Aorta (tissue), 5 donors: ENCODE measurements at regions not wholly inside any gene's neighbourhood (a gene's known extent, or its start where the extent isn't known, plus 50 kb on each side); places are given as distances from the start of the nearest gene placed in this dataset.
"Not testable (repeated sequence)": the region's sequence is repeated elsewhere in the genome, so short reads cannot be mapped to it uniquely, and the experiment has no call there.

Source experiments
- ATAC-seq: fragments of 200-7000 bp; cut with Tn5 transposase; one replicate; pipeline ENCODE4 v1.9.1; 2022; ENCODE audit warnings: moderate library complexity; ENCODE audit not compliant: low FRiP score
- DNase-seq, 2 donors: peaks; one replicate each; pipeline ENCODE4 v3.0.0-alpha.2; 2020
- H3K27ac ChIP-seq, 2 donors: one replicate each; pipeline ENCODE4 v1.5.1; 2013; ENCODE audit warnings: low read length in 2 of 2, mild to moderate bottlenecking in 2 of 2, moderate library complexity in 2 of 2, control low read depth in 1 of 2, inconsistent platforms in 1 of 2, low read depth in 1 of 2
- H3K27me3 ChIP-seq, 2 donors: one replicate each; pipeline ENCODE4 v1.6.1; 2013; ENCODE audit warnings: control low read depth in 1 of 2, low read length in 1 of 2, mild to moderate bottlenecking in 1 of 2, moderate library complexity in 1 of 2; ENCODE audit not compliant: insufficient read depth in 2 of 2, control insufficient read depth in 1 of 2
- H3K36me3 ChIP-seq, 2 donors: one replicate each; pipeline ENCODE4 v1.6.1; 2013; ENCODE audit warnings: control low read depth in 1 of 2, low read length in 1 of 2, mild to moderate bottlenecking in 1 of 2; ENCODE audit not compliant: insufficient read depth in 2 of 2, control insufficient read depth in 1 of 2
- H3K4me1 ChIP-seq, 2 donors: one replicate each; pipeline ENCODE4 v1.6.1; 2013; ENCODE audit warnings: low read length in 2 of 2, control low read depth in 1 of 2, mild to moderate bottlenecking in 1 of 2, moderate library complexity in 1 of 2; ENCODE audit not compliant: insufficient read depth in 2 of 2, control insufficient read depth in 1 of 2
- H3K4me3 ChIP-seq, 2 donors: one replicate each; pipeline ENCODE4 v1.5.1; 2013; ENCODE audit warnings: low read length in 2 of 2, control low read depth in 1 of 2, mild to moderate bottlenecking in 1 of 2
- H3K9me3 ChIP-seq: one replicate; pipeline ENCODE4 v1.6.1; 2013; ENCODE audit warnings: mild to moderate bottlenecking, low read length; ENCODE audit not compliant: control insufficient read depth
- WGBS, 2 donors: extraction: QIAGEN DNeasy Blood & Tissue Kit; methylation state at CpG; one replicate each; pipeline ENCODE4 v1.1.7; 2013; 5-methylcytosine and 5-hydroxymethylcytosine counted together
- intact Hi-C, 2 donors: fragments of 100-400 bp; cut with DNase I; formaldehyde crosslinking; loops; one replicate each; pipeline versions ENCODE4 v1.14.2 to v1.15.0; 2022
- donor health status: healthy with polysubstance abuse.
- donor health status: Bipolar disorder and iron deficiency.
- donor health status: DM: no; HTN: no; CAD: no.
- donor health status: DM: no; HTN: no; CAD: no.
- donor health status: DM: yes; HTN: yes; CAD: no.

DNA sequence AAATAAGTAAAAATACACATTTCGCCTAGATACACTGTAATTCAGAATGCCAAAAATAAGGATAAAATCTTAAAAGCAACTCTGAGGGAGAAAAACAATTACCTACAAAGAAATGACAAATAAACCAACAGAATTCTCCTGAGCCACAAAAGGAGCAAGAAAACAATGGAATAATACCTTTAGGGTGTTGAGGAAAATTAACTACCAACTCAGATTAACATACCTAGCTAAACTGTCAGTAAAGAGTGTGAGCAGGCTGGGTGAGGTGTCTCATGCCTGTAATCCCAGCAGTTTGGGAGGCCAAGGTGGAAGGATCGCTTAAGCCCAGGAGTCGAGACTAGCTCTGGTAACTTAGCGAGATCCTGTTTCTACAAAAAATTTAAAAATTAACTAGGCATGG, 81.5 kb downstream of the C9orf50 start:
- DNase-seq, result no peak
- Histone ChIP-seq H3K27ac (no peak overlapping the region), H3K36me3 (no peaks in the 10 kb centered on the region), H3K4me1 (no peaks in the 10 kb centered on the region), H3K27me3 (peaks cover 0 to 2% of the 10 kb centered on the region in 2 donors), H3K4me3 (no peak overlapping the region), H3K9me3 (peaks cover 3% of the 10 kb centered on the region)
- ATAC-seq, result no peak
- 96 to 98% methylated on average over 4 of the region's 4 CpGs for WGBS, 2 donors
- intact Hi-C loops, result no loop called here

DNA sequence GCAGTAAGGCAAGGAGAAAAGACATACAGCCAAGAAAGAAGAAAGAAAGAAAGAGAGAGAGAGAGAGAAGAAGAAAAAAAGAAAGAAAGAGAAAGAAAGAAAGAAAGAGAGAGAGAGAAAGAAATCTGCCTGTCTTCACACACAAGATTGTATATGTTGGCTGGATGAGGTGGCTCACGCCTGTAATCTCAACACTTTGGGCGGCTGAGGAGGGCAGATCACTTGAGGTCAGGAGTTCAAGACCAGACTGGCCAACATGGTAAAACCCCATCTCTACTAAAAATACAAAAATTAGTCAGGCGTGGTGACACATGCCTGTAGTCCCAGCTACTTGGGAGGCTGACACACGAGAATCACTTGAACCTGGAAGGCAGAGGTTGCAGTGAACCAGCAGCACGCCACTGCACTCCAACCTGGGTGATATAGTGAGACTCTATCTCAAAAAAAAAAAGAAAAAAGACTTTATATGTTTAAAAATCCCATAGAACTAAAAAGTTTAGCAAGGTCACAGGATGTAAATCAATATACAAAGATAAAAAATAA, 89.0 kb downstream of the C9orf50 start:
- H3K9me3 ChIP-seq, ATAC-seq, H3K27me3 ChIP-seq, H3K27ac ChIP-seq, intact Hi-C loops, H3K4me1 ChIP-seq, H3K4me3 ChIP-seq, H3K36me3 ChIP-seq: not testable (repeated sequence)
- 88 to 90% methylated on average over 5 of the region's 5 CpGs for WGBS, 2 donors
- peak in 1 of 2 donors; percentile 5 for DNase-seq

DNA sequence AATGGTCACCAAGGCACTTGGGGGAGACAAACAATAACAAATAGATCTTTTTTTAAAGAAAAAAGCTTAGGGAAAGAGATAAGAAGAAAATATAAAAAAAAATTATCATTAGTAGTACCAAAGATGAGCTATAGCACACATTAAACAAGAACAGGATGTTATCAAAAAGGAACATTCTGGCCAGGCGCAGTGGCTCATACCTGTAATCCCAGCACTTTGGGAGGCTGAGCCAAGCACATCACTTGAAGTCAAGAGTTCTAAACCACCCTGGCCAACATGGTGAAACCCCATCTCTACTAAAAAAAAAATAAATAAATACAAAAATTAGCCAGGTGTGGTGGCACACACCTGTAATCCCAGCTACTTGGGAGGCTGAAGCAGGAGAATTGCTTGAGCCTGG, 92.9 kb downstream of the C9orf50 start:
- DNase-seq, H3K4me1 ChIP-seq, H3K36me3 ChIP-seq, H3K27me3 ChIP-seq, H3K27ac ChIP-seq, ATAC-seq, intact Hi-C loops, H3K9me3 ChIP-seq, H3K4me3 ChIP-seq: not testable (repeated sequence)
- WGBS, 2 donors, result 99 to 100% methylated on average over 1 of the region's 1 CpG

DNA sequence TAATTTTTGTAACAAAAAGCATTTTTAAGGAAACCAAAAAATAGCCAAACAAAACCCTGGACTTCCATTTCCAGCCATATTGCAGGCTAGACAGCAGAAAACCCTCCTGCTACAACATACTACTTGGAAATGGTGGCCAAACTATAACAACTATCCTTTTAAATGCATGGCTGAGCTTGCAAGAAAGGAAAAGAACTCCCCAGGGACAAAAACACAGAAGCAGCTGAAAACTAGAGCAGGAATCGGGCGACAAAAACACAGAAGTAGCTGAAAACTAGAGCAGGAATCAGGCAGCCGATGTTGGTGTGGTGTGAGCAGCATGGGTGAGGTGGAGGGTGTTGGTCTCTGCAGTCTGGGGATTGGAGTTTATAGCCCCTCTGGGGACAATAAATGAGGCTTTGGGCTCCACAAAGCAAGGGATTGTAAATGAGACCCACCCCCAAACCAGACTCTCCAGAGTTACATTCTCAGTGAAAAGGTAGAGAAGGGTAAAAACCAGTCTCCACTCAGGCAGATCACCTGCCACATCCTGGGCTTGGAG, 95.2 kb downstream of the C9orf50 start:
- no peaks in the 10 kb centered on the region for H3K27me3 ChIP-seq
- H3K27ac ChIP-seq, result no peak overlapping the region
- no peak for ATAC-seq

DNA sequence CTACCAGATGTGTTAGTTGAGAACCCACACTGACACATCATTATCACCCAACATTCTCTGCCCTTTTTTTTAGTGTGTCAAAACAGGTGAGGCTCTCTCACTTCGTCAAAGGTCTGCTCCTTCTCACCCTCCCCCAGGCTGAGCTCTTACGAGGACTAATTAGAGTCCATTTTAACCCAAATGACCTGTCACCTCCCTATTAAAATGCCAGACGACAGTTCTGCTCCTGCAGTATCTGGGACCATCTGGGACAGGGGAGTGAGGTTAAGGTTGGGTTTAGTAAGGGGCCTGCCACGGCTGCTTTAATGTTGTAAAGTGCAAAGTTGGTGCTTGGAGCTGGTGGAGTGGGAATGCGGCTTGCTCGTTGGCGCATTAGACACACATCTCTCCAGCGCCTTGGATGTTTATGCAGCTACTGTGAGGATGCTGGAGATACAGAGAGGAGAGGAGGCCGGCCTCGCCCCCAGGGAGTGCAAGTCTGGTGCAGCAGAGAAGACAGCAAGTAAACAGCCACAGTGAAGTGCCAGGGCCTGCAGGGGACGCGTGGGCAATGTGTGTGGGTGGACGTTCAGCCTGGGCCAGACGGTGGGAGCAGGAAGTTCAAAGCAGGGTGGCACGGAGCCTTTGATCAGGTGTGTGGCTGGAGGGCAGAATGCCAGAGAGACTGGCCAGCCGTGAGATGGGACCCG, 96.2 kb downstream of the C9orf50 start:
- Histone ChIP-seq H3K27me3 (no peaks in the 10 kb centered on the region), H3K4me1 (no peaks in the 10 kb centered on the region), H3K36me3 (no peaks in the 10 kb centered on the region), H3K27ac (no peak overlapping the region), H3K9me3 (no peaks in the 10 kb centered on the region), H3K4me3 (no peak overlapping the region)
- ATAC-seq (no peak), DNase-seq (no peak)
- WGBS, 2 donors, result 83 to 87% methylated on average over 17 of the region's 17 CpGs
- intact Hi-C loops, result no loop called here

More for the DNA sequence above, 95.2 kb downstream of the C9orf50 start:
- no peaks in the 10 kb centered on the region for H3K4me1 ChIP-seq
- no peaks in the 10 kb centered on the region for H3K36me3 ChIP-seq
- intact Hi-C loops, result no loop called here
- no peaks in the 10 kb centered on the region for H3K9me3 ChIP-seq
- H3K4me3 ChIP-seq, result no peak overlapping the region
- 85% methylated on average over 3 of the region's 3 CpGs for WGBS, 2 donors
- no peak for DNase-seq

DNA sequence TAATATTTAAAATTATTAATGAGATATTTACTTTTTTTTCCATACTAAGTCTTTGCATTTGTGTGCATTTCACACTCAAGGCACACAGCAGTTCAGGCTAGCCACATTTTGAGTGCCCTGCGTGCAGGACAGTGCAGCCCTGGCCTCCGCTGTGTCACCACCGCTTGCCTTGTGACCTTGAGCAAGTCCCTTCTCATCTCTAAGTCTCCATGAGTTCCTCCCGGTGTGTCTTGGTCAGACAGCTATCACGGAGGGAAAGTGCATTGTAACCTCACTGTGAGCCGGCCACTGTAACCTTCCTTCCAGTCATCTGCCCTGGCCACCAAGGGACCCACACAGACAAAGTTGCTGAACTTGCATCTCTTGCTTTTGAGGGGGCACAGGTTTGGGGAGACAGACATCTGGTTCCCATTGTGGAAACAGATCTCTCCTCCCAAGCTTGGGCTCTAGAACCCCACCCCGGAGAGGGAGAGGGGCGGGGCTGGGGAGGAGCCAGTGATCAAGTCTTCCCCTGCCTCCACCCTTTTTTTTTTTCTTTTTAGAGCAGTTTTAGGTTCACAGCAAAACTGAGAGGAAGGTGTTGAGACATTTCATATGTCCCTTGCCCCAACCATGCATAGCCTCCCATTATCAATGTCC, 96.8 kb downstream of the C9orf50 start:
- H3K27ac ChIP-seq, result no peak overlapping the region
- H3K36me3 ChIP-seq, result no peaks in the 10 kb centered on the region
- H3K9me3 ChIP-seq, result no peaks in the 10 kb centered on the region
- DNase-seq (no peak), ATAC-seq (no peak)
- WGBS, 2 donors, result 83 to 87% methylated on average over 8 of the region's 8 CpGs
- no peak overlapping the region for H3K4me3 ChIP-seq
- no peaks in the 10 kb centered on the region for H3K27me3 ChIP-seq
- intact Hi-C loops, result no loop called here
- no peaks in the 10 kb centered on the region for H3K4me1 ChIP-seq

DNA sequence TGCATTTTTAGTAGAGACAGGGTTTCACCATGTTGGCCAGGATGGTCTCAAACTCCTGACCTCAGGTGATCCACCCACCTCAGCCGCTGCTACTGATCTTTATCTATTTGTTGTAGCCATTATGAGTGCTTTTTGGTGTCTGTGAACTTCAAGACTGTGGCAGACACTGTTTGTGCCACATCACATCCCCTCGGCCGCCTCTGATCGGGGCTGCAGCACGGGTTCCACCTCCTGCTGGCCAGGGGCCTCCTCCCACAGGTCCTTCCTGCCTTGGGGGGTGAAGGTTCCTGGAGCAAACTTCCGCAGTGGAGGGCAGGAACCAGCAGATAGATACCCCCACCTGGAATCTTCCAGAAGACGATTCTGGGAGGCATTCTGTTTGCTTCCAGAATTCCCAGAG, 98.5 kb downstream of the C9orf50 start:
- Histone ChIP-seq H3K4me3 (no peak overlapping the region), H3K27ac (no peak overlapping the region), H3K4me1 (no peaks in the 10 kb centered on the region), H3K27me3 (no peaks in the 10 kb centered on the region), H3K9me3 (no peaks in the 10 kb centered on the region), H3K36me3 (no peaks in the 10 kb centered on the region)
- intact Hi-C loops, result no loop called here
- ATAC-seq, result no peak
- 90% methylated on average over 7 of the region's 7 CpGs for WGBS, 2 donors
- no peak for DNase-seq

DNA sequence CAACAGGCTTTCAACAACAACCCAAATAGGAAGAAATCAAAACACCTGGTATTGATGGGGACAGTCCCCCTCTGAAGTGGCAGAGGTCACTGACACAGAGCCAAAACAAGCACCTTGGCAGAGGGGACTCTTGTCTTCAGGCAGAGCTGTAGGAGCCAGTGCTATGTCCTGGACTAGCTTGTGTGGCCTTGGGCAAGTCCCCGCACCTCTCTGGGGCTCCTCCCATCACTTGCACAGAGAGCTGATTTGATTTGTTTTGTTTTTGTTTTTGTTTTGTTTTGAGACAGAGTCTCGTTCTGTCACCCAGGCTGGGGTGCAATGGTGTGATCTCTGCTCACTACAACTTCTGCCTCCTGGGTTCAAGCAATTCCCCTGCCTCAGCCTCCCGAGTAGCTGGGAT, 100.8 kb downstream of the C9orf50 start:
- H3K27me3 ChIP-seq, result no peaks in the 10 kb centered on the region
- H3K9me3 ChIP-seq, result no peaks in the 10 kb centered on the region
- no peaks in the 10 kb centered on the region for H3K36me3 ChIP-seq
- intact Hi-C loops, result no loop called here
- ATAC-seq (no peak), DNase-seq (no peak)
- no peaks in the 10 kb centered on the region for H3K4me1 ChIP-seq
- no peak overlapping the region for H3K27ac ChIP-seq
- H3K4me3 ChIP-seq, result no peak overlapping the region
- 87 to 91% methylated on average over 3 of the region's 3 CpGs for WGBS, 2 donors

DNA sequence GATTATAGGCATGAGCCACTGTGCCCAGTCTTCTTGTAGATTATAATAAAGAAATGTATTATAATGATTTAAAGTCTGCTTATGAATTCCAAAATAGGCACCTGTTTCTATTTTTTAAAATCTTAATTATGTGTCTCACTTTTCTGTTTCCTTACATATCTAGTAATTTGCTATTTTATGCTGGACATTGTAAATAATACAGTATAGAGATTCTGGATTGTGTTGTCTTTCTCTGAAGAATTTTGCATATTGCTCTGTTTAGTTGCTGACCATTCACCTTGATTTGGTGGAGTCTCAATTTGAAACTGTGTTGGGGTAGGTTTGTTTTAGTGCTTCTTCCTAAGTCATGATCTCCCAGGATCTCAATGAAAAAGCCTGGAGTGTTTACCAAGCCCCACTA, 102.8 kb downstream of the C9orf50 start:
- Histone ChIP-seq H3K4me3 (no peak overlapping the region), H3K36me3 (no peaks in the 10 kb centered on the region), H3K9me3 (peaks cover 2% of the 10 kb centered on the region), H3K27me3 (no peaks in the 10 kb centered on the region), H3K27ac (no peak overlapping the region), H3K4me1 (no peaks in the 10 kb centered on the region)
- intact Hi-C loops, result no loop called here
- DNase-seq, result no peak
- no peak for ATAC-seq
